Thymus (tissue), 11 donors: ENCODE measurements at regions not wholly inside any gene's neighbourhood (a gene's known extent, or its start where the extent isn't known, plus 50 kb on each side); places are given as distances from the start of the nearest gene placed in this dataset.

Experiments used
- DNase-seq, 9 donors: peaks; one replicate each; pipeline ENCODE4 v3.0.0-alpha.2; 2013; ENCODE audit warnings: low spot score in 9 of 9, low read depth in 6 of 9, missing footprints in 1 of 9
- H3K27ac ChIP-seq, 2 donors: one replicate each; pipeline ENCODE4 v1.5.1; 2013; ENCODE audit warnings: control low read depth in 1 of 2, low read depth in 1 of 2, low read length in 1 of 2, mild to moderate bottlenecking in 1 of 2, moderate library complexity in 1 of 2
- H3K27me3 ChIP-seq, 2 donors: one replicate each; pipeline ENCODE4 v1.5.1; 2013; ENCODE audit warnings: low read length in 1 of 2; ENCODE audit not compliant: control insufficient read depth in 2 of 2, insufficient read depth in 1 of 2
- H3K36me3 ChIP-seq, 2 donors: one replicate each; pipeline ENCODE4 v1.5.1; 2013; ENCODE audit warnings: low read length in 1 of 2, mild to moderate bottlenecking in 1 of 2, moderate library complexity in 1 of 2; ENCODE audit not compliant: control insufficient read depth in 2 of 2, insufficient read depth in 2 of 2
- H3K4me1 ChIP-seq, 2 donors: one replicate each; pipeline ENCODE4 v1.5.1; 2013; ENCODE audit warnings: low read length in 2 of 2; ENCODE audit not compliant: control insufficient read depth in 2 of 2, insufficient read depth in 2 of 2
- H3K4me3 ChIP-seq, 2 donors: one replicate each; pipeline ENCODE4 v1.5.1; 2013; ENCODE audit warnings: low read length in 2 of 2, control low read depth in 1 of 2, mild to moderate bottlenecking in 1 of 2
- H3K9me3 ChIP-seq, 2 donors: one replicate each; pipeline ENCODE4 v1.5.1; 2013; ENCODE audit warnings: low read length in 1 of 2, mild to moderate bottlenecking in 1 of 2; ENCODE audit not compliant: control insufficient read depth in 2 of 2, insufficient read depth in 1 of 2
- WGBS: extraction: QIAGEN DNeasy Blood & Tissue Kit; methylation state at CpG from one replicate; pipeline ENCODE4 v1.1.7; 2013; 5-methylcytosine and 5-hydroxymethylcytosine counted together
- donor health status: healthy.

GRCh38 chr10:35892526-35892925, 250.4 kb upstream of the FZD8 start:
- no peak for DNase-seq
- 90% methylated on average over 3 of the region's 3 CpGs for WGBS
- Histone ChIP-seq H3K4me3 (no peak overlapping the region), H3K9me3 (no peaks in the 10 kb centered on the region), H3K36me3 (no peaks in the 10 kb centered on the region), H3K4me1 (no peaks in the 10 kb centered on the region), H3K27me3 (no peaks in the 10 kb centered on the region), H3K27ac (no peak overlapping the region)

DNA sequence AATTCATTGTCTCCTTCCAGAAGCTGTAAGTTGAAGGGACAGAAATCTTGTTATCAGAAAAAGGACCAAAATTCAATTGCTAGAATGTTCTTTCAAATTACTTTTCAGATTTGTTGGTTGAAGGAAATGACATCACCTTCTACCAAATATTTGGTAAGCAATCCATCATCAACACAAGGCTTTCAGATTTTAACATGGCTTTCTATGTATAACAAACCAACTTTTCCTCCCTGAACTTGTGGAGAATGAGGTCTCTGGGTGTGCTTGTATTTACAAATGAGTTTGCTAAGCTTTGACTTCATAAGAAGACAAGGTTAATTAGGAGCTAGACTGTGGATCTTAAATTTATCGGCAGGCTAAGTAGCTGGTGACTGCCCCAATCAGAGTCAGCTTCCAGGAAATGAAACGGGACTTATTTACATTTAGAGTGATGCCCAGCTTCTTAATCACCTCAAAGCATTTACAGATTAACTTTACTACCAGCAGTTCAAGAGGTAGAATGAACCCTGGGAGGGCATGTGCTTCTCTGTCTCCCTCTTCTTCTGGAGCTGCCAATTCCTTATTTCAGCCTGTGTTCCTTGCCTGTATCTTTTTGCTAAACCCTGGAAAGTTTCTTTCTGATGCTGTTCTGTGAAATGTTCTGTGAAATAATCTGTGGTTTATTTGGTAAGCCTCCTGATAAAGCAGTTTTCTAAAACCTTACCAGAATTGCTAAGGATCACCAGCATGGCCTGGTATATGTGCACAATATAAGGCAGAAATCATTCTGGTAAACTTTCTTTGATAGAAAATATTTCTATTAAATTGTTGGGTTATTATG, 248.8 kb upstream of the FZD8 start:
- Histone ChIP-seq H3K4me1 (no peaks in the 10 kb centered on the region), H3K27ac (no peak overlapping the region), H3K36me3 (no peaks in the 10 kb centered on the region), H3K9me3 (no peaks in the 10 kb centered on the region), H3K4me3 (no peak overlapping the region), H3K27me3 (no peaks in the 10 kb centered on the region)
- 90% methylated on average over 2 of the region's 2 CpGs for WGBS
- no peak for DNase-seq

DNA sequence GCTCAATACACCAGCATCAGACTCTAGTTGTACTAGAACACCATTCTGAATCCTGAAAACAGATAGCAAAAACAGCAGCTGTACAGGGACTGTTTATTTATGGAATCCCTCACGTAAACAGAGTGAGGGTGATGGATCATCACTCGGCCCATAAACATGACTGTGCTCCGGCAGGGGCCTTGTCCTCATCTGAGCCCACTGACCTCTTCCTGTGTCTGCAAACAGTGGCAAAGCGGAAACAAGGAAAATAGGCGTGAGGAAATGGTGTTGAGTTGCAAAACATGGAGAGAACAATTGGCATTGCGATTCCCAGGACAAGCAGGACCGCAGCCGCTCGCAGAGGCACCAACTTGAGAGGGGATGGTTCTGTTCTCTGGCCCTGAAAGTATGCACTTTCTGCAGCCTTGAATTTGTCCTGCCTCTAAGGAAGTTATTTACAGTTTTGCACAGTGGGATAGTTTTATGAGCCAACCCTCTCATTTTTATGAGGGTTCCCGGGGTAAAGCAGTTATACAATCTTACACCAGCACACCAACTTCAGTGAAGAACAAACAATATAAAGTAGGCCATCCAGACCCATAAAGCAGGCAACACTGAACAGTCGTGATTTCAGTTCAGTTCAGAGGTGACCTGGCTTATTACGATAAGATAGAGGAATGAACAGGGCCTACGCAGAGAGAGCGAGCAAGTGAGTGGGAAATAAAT, 248.0 kb upstream of the FZD8 start:
- no peaks in the 10 kb centered on the region for H3K27me3 ChIP-seq
- no peak overlapping the region for H3K27ac ChIP-seq
- no peaks in the 10 kb centered on the region for H3K9me3 ChIP-seq
- no peaks in the 10 kb centered on the region for H3K36me3 ChIP-seq
- no peaks in the 10 kb centered on the region for H3K4me1 ChIP-seq
- WGBS: 93% methylated on average over 14 of the region's 14 CpGs
- DNase-seq: no peak
- H3K4me3 ChIP-seq: no peak overlapping the region

GRCh38 chr10:35889226-35889625, 247.1 kb upstream of the FZD8 start:
- H3K27ac ChIP-seq: no peak overlapping the region
- H3K4me3 ChIP-seq: no peak overlapping the region
- H3K9me3 ChIP-seq: no peaks in the 10 kb centered on the region
- 87% methylated on average over 2 of the region's 2 CpGs for WGBS
- H3K36me3 ChIP-seq: no peaks in the 10 kb centered on the region
- H3K4me1 ChIP-seq: no peaks in the 10 kb centered on the region
- H3K27me3 ChIP-seq: no peaks in the 10 kb centered on the region
- no peak for DNase-seq

DNA sequence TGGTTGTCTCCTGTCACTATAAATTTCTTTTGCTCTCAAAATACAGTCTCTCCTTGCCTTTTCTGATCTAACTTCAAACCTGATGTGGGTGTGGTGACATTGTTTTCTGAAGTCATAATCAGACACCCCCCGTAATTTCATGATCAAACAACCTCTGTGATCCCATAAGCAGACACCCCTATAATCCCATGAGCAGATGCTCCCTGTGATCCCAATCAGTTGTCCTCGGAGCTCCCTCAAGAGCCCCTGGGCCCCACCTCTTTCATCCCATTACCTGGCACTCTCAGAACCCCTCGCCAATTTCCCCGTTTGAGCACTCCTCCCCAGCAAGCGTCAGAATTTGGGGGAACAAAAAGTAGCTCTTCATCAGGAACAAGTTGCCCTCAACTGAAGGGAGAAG, 246.3 kb upstream of the FZD8 start:
- Histone ChIP-seq H3K27me3 (no peaks in the 10 kb centered on the region), H3K9me3 (no peaks in the 10 kb centered on the region), H3K4me3 (no peak overlapping the region), H3K27ac (no peak overlapping the region), H3K36me3 (no peaks in the 10 kb centered on the region), H3K4me1 (no peaks in the 10 kb centered on the region)
- WGBS: 94% methylated on average over 5 of the region's 5 CpGs
- DNase-seq: no peak

DNA sequence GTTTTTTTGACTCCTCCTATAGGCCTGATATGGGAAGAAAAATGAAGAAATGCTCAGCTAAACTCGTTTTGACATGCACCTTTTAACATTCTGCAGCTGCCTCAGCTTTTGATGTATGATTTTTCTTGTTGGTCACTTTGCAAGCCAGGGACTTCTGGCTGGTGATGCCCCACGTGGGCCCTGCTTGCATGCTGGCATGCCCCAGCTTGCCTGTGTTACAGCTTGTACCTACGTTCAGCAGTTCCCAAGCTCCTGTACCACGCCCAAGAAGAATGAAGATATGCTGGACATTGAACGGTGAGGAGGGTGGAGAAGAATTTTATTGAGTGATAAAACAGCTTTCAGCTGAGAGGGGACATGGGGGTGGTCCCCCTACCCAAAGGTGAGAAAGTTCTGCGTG, 245.6 kb upstream of the FZD8 start:
- Histone ChIP-seq H3K4me3 (no peak overlapping the region), H3K27me3 (no peaks in the 10 kb centered on the region), H3K27ac (no peak overlapping the region), H3K4me1 (no peaks in the 10 kb centered on the region), H3K9me3 (no peaks in the 10 kb centered on the region), H3K36me3 (no peaks in the 10 kb centered on the region)
- 78% methylated on average over 6 of the region's 6 CpGs for WGBS
- DNase-seq: no peak

DNA sequence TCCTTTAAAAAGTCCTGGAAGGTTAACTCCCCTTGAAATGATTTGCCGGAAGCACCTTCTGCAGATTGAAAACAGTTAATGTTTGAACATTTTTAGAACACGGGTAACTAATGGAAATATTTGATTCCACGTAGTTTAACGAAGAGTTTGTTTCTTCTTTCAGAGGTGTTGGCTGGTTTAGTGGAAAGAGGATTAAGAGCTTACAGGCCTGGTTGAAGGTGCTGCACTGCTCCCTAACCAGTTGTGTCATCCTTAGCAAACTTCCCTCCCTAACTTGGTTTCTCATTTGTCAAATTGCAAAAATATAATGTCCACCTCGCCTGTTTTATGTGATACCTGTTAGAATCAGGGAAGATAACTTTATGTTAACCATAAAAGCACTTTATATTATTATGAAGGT, 243.0 kb upstream of the FZD8 start:
- Histone ChIP-seq H3K27me3 (no peaks in the 10 kb centered on the region), H3K36me3 (no peaks in the 10 kb centered on the region), H3K4me1 (no peaks in the 10 kb centered on the region), H3K9me3 (no peaks in the 10 kb centered on the region), H3K4me3 (no peak overlapping the region), H3K27ac (no peak overlapping the region)
- no peak for DNase-seq
- WGBS: 95% methylated on average over 5 of the region's 5 CpGs

GRCh38 chr10:35884657-35885071, 242.6 kb upstream of the FZD8 start:
- Histone ChIP-seq H3K4me3 (no peak overlapping the region), H3K27me3 (no peaks in the 10 kb centered on the region), H3K36me3 (no peaks in the 10 kb centered on the region), H3K9me3 (no peaks in the 10 kb centered on the region), H3K4me1 (no peaks in the 10 kb centered on the region), H3K27ac (no peak overlapping the region)
- DNase-seq: no peak
- WGBS: 91% methylated on average over 9 of the region's 9 CpGs

DNA sequence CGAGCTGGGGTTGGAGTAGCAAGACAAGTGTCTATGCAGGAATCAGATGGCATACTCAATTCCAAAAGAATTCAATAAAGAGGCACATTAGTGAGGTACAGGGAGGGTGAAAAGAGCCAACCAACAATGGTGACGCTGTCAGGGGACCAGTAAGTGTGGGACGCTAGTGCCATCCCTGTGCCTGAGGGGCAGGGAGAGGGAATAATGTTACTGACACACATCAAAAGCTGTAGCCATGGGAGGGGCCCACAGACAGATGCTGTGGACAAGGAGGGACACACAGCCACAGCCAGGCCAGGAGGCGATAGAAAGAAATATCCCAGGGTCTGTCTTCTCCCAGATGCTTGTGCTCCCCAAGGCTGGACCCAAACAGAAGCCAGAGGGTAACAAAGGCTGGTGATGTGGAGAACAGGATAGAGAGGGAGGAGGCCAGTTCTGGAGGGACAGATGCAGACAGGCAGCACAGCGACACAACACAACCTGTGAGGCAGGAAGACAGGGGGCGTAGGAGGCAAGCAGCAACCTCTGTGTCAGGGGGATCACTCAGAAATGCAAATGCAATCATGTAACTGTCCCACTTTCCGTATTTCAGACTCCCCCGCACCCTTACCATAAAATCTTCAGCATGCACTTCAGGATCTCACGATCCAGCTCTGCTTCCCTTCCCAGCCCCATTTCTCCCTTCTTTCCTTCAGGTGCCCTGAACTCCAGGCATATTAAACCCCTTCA, 240.5 kb upstream of the FZD8 start:
- H3K4me1 ChIP-seq: no peaks in the 10 kb centered on the region
- WGBS: 94% methylated on average over 9 of the region's 9 CpGs
- DNase-seq: no peak
- no peak overlapping the region for H3K4me3 ChIP-seq
- H3K9me3 ChIP-seq: no peaks in the 10 kb centered on the region
- H3K36me3 ChIP-seq: no peaks in the 10 kb centered on the region
- H3K27me3 ChIP-seq: no peaks in the 10 kb centered on the region
- H3K27ac ChIP-seq: no peak overlapping the region
